ENCODE measurements at regions not wholly inside any gene's neighbourhood (a gene's known extent, or its start where the extent isn't known, plus 50 kb on each side); places are given as distances from the start of the nearest gene placed in this dataset.

DNA sequence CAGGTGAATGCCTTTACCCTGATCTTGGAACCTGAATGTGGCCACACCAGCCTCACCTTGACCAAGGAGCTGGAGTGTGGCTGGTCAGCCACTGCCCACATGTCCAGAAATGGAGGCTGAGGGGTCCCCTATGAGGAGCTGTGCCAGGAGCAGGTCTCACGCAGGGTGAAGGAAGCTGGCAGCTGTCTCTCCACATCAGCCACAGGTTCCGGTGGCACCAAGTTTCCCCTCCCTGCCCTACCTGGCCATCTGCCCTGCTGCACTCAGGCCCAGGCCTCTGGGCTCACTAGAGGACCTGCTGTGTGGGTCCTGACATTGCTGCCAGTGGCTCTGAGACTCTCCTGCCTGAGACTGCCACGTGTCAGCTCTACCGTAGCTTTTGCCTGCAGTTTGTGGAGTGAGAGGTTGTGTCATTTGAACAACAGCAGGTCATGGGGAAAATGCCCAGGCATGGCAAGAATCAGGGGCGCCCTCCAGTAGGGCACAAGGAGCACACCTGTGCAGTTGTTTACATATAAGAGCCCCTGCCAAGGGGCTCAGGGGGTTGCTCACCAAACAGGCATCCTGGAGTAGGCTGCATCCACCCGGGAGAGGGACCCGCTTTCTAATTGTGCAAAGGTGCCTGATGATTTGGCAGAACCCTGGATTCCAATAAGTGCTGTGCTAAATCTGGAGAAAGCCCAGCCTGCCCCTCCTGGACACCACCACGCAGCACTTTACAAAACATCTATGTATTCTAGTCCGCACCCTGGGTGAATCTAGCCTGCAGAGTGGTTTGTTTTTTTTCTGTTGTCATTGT, 258.5 kb upstream of the TLE3 start:
- TF ChIP-seq, protein P1, sequence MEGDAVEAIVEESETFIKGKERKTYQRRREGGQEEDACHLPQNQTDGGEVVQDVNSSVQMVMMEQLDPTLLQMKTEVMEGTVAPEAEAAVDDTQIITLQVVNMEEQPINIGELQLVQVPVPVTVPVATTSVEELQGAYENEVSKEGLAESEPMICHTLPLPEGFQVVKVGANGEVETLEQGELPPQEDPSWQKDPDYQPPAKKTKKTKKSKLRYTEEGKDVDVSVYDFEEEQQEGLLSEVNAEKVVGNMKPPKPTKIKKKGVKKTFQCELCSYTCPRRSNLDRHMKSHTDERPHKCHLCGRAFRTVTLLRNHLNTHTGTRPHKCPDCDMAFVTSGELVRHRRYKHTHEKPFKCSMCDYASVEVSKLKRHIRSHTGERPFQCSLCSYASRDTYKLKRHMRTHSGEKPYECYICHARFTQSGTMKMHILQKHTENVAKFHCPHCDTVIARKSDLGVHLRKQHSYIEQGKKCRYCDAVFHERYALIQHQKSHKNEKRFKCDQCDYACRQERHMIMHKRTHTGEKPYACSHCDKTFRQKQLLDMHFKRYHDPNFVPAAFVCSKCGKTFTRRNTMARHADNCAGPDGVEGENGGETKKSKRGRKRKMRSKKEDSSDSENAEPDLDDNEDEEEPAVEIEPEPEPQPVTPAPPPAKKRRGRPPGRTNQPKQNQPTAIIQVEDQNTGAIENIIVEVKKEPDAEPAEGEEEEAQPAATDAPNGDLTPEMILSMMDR (IDR thresholded peaks at IDR 0.05; ENCODE audit: poor library complexity), result no peak
- TF ChIP-seq EZH2 (IDR thresholded peaks at IDR 0.05; ENCODE audit: borderline replicate concordance) (no peak), EZH2phosphoT487 (IDR thresholded peaks at IDR 0.05; ENCODE audit: low read depth, severe bottlenecking, unreplicated experiment) (no peak)

Data from hepatocyte (in vitro differentiated cells).